ENCODE measurements at regions not wholly inside any gene's neighbourhood (a gene's known extent, or its start where the extent isn't known, plus 50 kb on each side); places are given as distances from the start of the nearest gene placed in this dataset.
A peak's percentile ranks its signal among the peaks of the same experiment; 100 is the strongest.

DNA sequence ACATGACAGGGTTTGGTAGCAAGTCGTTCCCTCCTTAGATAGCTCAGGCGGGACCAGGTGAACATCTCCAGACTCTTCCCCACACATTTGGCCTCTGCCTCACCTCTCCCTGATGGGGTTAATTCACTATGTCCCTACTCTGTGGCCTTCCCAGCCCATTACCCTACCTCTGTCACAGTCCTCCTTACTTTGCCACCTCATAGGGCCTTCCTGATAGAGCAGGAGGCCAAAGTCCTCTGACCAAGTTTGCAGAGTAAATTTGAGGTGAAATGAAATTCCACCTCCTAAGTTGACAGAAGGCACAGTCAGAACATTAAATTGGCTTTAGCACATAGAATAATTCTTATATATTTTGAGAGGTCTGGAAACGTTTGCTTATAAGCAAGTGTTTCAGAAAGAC lies 53.1 kb upstream of the ARMC2 start:
- peaks cover 25% of the 10 kb centered on the region for H3K4me1 Mint-ChIP-seq (ENCODE audit: low read depth)
- no peaks in the 10 kb centered on the region for H3K27me3 Mint-ChIP-seq
- no peak for DNase-seq
- H3K9me3 Mint-ChIP-seq, result no peaks in the 10 kb centered on the region
- H3K4me3 Mint-ChIP-seq, result no peak overlapping the region
- ChIA-PET CTCF (interaction anchor here (1.0 to 2.0 kb wide), 2 partner anchors 253 to 278 kb away, joined by 4 to 7 read pairs; no protein-coding TSS in a partner anchor), POLR2A (interaction anchor here (1.3 kb wide), 1 partner anchor 12 kb away, joined by 4 read pairs; no protein-coding TSS in a partner anchor)
- no peak overlapping the region for H3K27ac Mint-ChIP-seq
- intact Hi-C loops (cut with micrococcal nuclease), result no loop called here
- no peaks in the 10 kb centered on the region for H3K36me3 Mint-ChIP-seq (ENCODE audit: low read depth)
- no peak for ATAC-seq
- TF ChIP-seq, protein P1, sequence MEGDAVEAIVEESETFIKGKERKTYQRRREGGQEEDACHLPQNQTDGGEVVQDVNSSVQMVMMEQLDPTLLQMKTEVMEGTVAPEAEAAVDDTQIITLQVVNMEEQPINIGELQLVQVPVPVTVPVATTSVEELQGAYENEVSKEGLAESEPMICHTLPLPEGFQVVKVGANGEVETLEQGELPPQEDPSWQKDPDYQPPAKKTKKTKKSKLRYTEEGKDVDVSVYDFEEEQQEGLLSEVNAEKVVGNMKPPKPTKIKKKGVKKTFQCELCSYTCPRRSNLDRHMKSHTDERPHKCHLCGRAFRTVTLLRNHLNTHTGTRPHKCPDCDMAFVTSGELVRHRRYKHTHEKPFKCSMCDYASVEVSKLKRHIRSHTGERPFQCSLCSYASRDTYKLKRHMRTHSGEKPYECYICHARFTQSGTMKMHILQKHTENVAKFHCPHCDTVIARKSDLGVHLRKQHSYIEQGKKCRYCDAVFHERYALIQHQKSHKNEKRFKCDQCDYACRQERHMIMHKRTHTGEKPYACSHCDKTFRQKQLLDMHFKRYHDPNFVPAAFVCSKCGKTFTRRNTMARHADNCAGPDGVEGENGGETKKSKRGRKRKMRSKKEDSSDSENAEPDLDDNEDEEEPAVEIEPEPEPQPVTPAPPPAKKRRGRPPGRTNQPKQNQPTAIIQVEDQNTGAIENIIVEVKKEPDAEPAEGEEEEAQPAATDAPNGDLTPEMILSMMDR (IDR thresholded peaks at IDR 0.05), result no peak

GRCh38 chr6:108795814-108796213 lies 52.4 kb upstream of the ARMC2 start:
- ChIA-PET CTCF (interaction anchor here (1.0 to 2.0 kb wide), 3 partner anchors 25 to 277 kb away, joined by 4 to 7 read pairs (median 5); no protein-coding TSS in a partner anchor), POLR2A (no interaction called here)
- DNase-seq (no peak), ATAC-seq (no peak)
- intact Hi-C loops (cut with micrococcal nuclease), result no loop called here
- Mint-ChIP-seq H3K4me3 (no peak overlapping the region), H3K4me1 (ENCODE audit: low read depth) (peaks cover 25% of the 10 kb centered on the region), H3K27ac (no peak overlapping the region), H3K9me3 (no peaks in the 10 kb centered on the region), H3K36me3 (ENCODE audit: low read depth) (no peaks in the 10 kb centered on the region), H3K27me3 (no peaks in the 10 kb centered on the region)
- TF ChIP-seq, protein P1 (IDR thresholded peaks at IDR 0.05), result no peak

DNA sequence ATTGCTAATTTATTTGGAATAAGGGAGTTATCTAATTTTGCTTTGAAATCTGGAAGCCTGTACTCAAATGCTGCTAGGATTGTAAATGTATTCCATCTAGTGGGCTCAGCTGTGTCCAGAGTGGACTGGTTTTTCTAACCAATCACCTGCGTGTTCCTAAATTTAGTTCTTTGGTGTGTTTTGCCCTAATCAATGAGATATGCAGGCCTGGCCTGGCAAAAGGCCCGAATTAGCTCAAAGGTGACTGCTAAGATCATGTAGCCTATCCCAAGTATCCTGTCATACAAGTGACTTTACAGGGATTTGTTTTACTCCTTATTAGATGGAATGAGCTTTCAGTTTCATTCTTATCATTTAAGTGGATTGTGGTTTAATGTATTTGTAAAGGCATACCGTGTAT lies 51.3 kb upstream of the ARMC2 start:
- H3K4me1 Mint-ChIP-seq (ENCODE audit: low read depth), result peaks cover 27% of the 10 kb centered on the region
- no peak for ATAC-seq
- intact Hi-C loops (cut with micrococcal nuclease), result no loop called here
- no peaks in the 10 kb centered on the region for H3K36me3 Mint-ChIP-seq (ENCODE audit: low read depth)
- no peak overlapping the region for H3K27ac Mint-ChIP-seq
- TF ChIP-seq, protein P1 (IDR thresholded peaks at IDR 0.05), result no peak
- no peak for DNase-seq
- ChIA-PET POLR2A (interaction anchor here (1.4 to 1.5 kb wide), 2 partner anchors 9 to 12 kb away, joined by 3 to 4 read pairs; no protein-coding TSS in a partner anchor), CTCF (interaction anchor here (1.1 to 1.3 kb wide), 4 partner anchors 24 to 305 kb away, joined by 3 to 6 read pairs (median 4); no protein-coding TSS in a partner anchor)
- no peak overlapping the region for H3K4me3 Mint-ChIP-seq
- H3K9me3 Mint-ChIP-seq, result no peaks in the 10 kb centered on the region
- no peaks in the 10 kb centered on the region for H3K27me3 Mint-ChIP-seq

- peak overlapping the region; percentile 47 for H3K4me3 Mint-ChIP-seq
- ChIA-PET CTCF (interaction anchor here (0.6 to 2.2 kb wide), 6 partner anchors 24 to 275 kb away, joined by 3 to 12 read pairs (median 4); no protein-coding TSS in a partner anchor), POLR2A (interaction anchor here (1.1 to 1.5 kb wide), 3 partner anchors 10 to 13 kb away, joined by 3 to 4 read pairs (median 3); no protein-coding TSS in a partner anchor)
- TF ChIP-seq, protein P1 (IDR thresholded peaks at IDR 0.05), result no peak
- no peaks in the 10 kb centered on the region for H3K9me3 Mint-ChIP-seq
- DNase-seq (no peak), ATAC-seq (peak; percentile 31)
- H3K27ac Mint-ChIP-seq, result peak overlapping the region; percentile 69
- peaks cover 27% of the 10 kb centered on the region for H3K4me1 Mint-ChIP-seq (ENCODE audit: low read depth)
- H3K36me3 Mint-ChIP-seq (ENCODE audit: low read depth), result no peaks in the 10 kb centered on the region
- intact Hi-C loops (cut with micrococcal nuclease), result no loop called here
- H3K27me3 Mint-ChIP-seq, result no peaks in the 10 kb centered on the region
Observed at GRCh38 chr6:108797951-108798669, 50.1 kb upstream of the ARMC2 start.

Data from activated CD8-positive, alpha-beta T cell treated with anti-CD3 and anti-CD28 coated beads for 36 hours (primary cell).